Hindlimb muscle (tissue), 1 donor: ENCODE measurements at regions not wholly inside any gene's neighbourhood (a gene's known extent, or its start where the extent isn't known, plus 50 kb on each side); places are given as distances from the start of the nearest gene placed in this dataset.
"Not testable (repeated sequence)": the region's sequence is repeated elsewhere in the genome, so short reads cannot be mapped to it uniquely, and the experiment has no call there.

Experiments
- DNase-seq: peaks from one replicate; pipeline ENCODE4 v3.0.0-alpha.2; 2013

DNA sequence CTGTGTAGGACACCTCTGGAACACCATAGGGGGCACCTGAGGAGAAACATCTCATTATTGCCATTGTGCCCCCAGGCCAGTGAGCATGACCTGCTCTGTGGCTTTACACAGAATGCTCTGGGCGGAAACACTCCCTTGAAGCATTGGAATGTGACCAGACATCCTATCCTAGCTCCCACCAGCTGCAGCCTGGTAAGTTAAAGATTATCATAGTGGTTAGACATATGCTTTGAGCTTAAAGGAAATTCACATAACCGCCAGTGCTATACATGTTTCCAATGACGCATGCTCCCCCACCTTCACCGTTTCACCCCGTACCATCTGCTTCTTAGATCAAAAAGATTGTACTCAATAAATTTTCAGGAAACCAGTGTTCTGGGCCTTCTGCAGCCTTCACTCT, 217.7 kb upstream of the CENPE start:
- no peak for DNase-seq

DNA sequence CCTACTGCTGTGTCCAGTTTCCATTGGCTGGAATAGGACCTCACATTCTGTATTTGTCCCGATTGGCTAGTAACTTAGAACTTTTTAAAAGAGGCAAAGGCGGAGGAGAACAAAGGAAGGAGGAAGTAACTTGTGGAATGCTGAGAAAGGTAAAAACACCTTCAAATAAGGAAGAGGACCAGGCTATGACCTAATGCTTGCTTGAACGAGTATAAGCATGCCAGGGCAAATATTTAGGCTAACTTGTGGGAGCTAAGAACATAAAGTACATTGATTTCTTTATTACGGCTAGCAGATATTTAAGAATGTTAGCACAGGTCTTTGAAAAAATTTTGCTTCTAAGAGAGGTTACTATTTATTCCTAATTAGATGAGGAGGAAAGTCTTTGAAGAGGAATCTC, 214.5 kb upstream of the CENPE start:
- not testable (repeated sequence) for DNase-seq

DNA sequence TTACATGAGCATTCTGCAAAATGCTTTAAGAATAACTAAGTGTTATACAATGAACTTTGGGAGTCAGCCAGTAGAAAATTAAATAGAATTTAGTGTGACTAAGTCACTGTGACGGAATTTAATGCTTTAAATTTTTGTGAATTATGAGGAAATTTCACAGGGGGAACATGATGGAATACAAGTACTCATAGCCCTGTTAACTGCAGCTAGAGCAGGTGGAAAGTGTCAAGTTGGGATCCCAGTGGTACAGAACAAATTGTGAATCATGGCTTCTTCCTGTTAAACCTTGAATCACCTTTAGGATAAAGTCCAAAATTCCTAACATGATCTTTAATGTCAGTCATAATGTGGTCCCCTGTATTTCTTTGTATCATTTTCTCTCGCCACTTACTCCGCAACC, 212.2 kb upstream of the CENPE start:
- peak; percentile 8 for DNase-seq

DNA sequence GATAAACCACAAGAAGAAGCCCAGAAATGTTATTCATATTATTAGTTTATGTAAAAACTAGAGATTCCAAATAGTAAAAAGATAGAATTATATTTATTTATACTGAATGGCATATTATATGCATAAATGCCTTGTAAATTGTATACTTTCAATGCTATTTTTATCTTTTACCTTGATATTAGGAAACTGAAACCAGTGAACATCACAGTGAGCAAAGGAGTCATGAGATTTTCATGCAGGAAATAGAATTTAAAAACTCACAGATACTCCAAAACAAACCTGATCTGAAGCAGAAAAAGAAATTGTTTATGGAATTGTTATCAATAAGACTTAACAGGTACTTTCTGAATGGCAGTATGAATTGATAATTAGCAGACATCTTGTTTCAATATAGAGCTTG, 207.3 kb upstream of the CENPE start:
- no peak for DNase-seq

DNA sequence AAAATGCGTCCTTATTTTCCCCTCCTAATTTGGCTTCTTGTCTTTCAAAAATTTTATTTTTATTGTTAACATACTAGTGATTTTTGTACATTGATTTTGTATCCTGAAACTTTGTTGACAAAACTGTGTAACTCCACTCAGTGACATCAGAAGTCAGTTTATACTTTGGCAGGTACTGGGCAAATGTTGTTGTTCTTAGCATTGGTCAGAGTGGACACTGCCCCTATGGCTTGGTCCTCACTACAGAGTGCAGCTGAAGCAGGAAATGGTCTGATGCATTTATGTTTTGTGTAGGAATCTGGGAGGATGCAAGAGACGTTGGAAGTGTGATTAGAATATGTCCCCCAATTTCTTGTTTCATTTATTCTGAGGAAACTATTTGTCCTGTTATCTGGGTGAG, 205.5 kb upstream of the CENPE start:
- DNase-seq, result no peak

DNA sequence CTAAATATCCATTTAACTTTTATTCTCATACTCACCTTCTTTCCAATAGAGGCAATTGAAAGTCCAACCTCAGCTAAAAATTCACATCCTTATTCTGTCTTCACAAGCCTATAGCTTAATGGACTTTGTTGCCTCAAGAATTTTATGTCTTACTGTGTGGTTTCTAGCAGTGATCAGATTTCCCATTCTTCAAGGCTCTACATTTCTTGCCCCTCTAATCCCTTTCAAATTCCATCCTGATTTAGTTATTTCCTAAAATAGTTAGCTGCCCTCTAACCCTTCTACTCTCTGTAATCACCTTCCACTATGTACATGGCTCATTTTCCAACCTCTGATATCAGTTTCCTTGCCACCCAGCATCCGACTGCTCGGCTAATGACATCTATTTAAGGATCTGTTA, 204.1 kb upstream of the CENPE start:
- no peak for DNase-seq

DNA sequence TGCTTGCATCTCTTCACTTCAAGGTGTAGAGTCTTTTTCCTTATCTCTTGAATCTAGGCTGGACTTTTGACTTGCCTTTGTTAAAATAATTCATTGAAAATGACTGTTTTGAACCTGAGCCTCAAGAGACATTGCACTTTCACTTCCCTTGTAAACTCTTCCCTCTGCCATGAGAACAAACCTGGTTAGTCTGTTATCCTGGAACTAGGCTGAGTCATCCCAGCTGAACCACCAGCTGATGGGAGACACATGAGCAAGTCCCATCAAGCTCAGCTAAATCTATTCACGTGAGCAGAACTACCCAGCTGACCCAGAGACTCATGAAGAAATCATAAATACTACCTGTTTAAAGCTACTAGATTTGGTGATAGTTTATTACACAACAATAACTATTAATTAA, 202.3 kb upstream of the CENPE start:
- no peak for DNase-seq

DNA sequence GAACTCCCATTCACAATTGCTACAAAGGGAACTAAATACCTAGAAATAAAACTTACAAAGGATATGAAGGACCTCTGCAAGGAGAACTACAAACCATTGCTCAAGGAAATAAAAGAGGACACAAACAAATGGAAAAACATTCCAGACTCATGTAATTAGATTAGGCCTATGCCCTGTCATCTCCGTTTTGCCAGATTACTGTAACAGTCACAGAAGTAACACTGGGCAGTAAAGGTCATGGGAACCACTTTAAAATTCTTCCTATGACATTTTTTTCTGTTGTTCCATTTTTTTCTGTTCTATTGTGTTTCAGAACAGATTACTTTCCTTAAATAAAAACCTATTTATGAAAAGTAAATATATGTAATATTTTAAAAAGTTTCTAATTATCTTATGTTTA, 199.4 kb upstream of the CENPE start:
- DNase-seq, result no peak

DNA sequence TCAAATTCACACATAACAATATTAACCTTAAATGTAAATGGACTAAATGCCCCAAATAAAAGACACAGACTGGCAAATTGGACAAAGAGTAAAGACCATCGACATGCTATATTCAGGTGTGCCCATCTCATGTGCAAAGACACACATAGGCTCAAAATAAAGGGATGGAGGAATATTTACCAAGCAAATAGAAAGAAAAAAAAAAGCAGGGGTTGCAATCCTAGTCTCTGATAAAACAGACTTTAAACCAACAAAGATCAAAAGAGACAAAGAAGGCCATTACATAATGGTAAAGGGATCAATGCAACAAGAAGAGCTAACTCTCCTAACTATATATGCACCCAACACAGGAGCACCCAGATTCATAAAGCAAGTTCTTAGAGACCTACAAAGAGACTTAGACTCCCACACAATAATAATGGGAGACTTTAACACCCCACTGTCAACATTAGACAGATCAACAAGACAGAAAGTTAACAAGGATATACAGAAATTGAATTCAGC, 189.4 kb upstream of the CENPE start:
- DNase-seq, result not testable (repeated sequence)

DNA sequence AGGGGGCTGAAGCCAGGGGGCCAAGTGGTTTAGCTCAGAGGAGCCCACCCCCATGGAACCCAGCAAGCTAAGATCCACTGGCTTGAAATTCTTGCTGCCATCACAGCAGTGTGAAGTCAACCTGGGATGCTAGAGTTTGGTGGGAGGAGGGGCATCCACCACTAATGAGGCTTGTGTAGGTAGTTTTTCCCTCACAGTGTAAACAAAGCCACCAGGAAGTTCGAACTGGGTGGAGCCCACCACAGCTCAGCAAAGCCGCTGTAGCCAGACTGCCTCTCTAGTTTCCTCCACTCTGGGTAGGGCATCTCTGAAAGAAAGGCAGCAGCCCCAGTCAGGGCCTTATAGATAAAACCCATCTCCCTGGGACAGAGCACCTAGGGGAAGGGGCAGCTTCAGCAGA, 187.4 kb upstream of the CENPE start:
- DNase-seq, result not testable (repeated sequence)

DNA sequence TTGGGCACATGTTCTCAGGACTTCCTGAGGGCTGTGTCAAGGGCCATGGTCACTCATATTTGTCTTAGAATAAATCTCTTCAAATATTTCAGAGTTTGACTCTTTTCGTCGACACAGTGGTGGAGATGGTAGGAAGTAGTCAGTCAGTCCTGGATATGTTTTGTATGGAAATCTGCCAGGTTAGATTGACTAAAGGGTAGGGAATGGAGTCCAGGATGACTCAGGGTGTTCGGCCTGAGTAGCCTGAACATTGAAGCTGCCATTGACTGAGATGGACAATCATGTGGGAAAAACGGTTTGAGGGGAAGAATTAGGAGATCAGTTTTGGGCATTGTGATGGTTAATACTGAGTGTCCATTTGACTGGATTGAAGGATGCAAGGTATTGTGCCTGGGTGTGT, 177.1 kb upstream of the CENPE start:
- no peak for DNase-seq

DNA sequence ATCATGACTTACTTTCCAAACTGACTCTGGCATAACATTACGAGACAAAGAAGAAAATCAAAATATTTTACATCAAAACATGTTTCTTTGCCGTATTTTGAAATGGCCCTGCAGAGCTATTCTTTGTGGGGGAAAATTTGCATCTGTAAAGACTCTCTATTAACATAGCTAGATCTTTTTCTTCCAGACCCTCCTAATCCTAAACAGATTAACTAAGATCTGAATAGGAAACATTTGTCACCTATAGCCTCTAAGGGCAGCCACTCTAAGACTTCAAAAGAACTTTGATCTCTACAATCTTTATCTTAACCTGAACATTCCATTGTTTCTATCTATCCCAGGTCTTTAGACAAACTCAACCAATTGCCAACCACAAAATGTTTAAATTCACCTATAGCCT, 176.6 kb upstream of the CENPE start:
- DNase-seq, result no peak

DNA sequence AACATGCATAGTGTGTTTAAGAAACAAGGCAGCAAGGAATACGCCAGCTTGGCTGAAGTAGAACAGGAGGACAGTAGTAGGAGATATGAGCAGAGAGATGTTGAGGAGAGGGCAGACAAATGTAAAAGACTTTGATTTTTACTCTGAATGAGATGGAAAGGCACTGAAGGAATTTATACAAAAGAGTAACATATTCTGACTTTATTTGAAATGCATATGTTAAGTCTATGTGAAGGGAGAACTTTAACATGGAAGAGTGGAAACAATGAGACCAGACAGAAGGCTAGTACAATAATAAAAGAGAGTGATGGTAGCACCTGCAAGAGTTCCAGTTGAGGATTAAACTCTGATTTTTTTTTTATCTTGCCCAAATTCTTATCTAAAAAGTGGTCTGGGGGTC, 176.2 kb upstream of the CENPE start:
- no peak for DNase-seq

DNA sequence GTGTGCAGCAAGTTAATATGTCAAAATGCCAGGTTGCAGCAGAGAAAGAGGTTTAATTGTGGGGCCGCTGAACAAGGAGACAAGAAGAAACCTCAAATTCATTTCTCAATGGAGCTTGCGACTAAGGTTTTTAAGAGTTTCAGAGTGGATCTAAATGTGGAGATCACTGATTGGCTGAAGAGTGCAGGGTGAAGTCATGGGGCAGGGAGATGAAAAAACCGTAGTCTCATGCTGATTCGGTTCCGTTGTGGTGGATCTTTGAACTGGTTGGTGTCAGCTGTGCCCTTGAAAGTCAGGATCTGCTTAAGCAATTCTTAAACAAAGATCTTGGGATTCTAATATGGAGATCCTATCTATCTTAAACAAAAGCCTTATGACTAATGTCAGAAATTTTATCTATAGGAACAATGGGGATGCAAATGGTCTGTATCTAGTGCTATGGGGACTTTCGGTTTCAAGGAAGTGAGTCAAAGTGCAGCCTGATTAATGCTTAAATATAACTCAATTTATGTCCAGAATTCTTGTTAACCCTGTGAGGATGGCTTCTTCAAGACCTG, 173.9 kb upstream of the CENPE start:
- no peak for DNase-seq

DNA sequence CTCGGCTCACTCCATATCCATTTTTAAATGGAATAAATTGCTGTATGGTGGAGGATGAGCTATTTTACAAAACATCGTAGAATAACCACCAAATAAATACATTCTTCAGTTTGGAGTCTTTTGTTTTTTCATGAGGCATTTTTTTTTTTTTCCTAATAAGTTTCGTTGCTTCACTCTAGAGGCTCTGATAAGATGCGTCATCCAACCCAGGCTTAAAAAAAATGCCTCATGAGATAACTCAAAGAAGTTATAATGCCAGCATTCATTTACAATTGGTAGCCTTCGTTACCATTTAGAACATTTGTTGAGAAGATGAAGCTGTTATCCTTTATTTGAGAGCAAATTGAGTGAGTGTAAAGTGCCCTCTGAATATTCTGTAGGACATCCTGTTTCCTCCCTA, 172.2 kb upstream of the CENPE start:
- DNase-seq, result no peak

DNA sequence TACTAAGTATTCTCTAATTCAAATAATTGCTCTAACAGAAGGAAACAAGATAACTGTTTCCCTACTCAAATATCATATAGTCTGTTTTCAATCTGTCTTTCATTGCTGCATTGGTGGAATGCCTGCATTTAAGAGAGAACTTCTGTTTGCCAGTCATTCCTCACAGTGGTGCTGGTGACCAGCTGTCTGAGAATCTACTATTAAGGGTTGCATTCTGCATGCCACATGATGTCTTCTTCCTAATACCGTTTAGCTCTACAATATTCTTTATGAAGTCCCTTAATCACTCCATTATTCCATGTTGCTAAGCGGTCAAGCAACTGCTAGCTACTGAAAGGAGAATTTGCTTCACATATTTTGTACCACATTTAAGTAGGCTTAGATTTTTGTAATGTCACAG, 167.1 kb upstream of the CENPE start:
- no peak for DNase-seq

DNA sequence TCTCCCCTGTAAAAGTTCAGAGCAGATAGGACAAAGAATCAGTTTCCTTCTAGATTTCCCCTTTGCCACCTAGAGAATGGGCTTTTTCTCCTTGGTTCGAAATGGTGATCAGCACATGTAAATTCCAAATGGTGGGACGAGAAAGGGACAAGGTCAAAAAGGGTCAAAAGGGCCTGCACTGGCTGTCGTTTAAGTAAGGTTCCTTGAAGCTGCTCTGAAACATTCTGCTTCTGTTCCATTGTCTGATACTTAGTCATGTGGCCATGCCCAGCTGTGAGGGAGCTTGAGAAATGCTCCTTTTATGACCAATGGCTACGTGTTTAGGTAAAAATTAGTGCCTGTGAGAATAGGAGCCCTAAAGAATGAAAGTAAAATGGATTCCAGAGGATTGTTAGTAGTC, 165.9 kb upstream of the CENPE start:
- no peak for DNase-seq

DNA sequence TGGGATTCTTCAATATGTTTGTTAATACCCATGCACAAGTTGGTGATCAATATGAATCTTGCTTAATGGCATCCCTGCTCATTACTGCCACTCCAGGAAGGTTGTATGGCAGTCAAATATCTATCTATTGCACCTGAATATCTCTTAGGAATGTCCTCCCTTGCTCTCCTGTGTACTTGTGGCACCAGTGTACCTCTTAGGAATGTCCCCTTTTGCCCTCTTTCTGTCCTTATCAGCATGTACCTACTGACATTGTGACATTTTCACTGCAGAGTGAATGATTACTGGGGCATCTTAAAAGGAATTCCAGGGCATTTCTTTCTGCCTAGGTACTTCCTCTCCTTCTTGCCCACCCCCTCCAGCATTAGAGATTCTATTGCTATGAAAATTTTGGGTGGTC, 163.8 kb upstream of the CENPE start:
- DNase-seq, result no peak

DNA sequence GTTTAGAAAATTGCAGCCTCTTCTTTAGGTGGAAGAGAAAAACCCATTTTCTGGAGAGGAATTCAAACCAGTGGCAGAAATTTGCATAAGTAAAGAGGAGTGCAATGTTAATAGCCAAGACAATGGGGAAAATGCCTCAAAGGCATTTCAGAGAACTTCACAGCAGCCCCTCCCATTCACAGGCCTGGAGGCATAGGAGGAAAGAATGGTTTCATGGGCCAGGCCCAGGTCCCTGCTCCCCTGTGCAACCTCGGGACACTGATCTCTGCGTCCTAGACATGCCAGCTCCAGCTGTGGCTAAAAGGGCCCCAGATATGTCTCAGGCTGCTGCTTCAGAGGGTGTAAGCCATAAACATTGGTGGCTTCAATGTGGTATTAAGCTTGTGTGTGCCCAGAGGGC, 161.8 kb upstream of the CENPE start:
- DNase-seq, result no peak

DNA sequence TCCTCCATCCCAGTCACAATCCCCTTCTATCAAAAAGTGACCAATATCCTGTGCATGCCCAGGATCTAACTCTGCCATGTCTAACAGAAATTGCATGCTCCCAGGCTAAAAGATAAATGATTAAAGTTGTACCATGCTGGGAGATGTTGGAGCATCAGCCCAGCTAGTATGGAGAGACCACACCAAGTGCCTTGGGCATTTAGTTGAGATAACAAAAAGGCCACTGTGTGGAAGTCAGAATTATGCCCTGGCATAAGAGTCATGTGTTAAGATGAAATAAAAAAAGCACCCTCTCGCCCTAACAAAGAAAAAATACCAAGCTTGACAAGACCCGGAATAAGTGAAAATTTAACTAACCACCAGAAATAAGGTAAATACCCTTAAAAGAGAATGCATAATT, 155.9 kb upstream of the CENPE start:
- DNase-seq, result no peak

DNA sequence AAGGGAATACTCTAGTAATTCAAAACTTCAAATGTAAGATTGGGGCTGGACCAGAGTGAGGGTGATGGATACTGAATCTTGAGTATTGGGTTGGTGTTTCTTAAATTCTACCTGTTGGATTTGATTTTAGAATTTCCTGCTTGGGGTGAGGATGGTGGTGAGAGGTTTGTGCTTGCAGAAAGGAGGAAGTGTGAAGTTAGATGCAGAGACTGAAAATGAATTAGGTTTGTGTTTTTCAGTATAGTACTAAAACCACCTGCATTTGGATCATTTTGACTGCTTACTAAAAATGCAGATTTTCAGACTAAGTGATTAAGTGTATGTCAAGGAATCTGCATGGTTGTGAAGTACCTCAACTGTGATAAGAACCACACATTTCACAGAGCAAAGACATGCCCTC, 131.5 kb upstream of the CENPE start:
- no peak for DNase-seq

DNA sequence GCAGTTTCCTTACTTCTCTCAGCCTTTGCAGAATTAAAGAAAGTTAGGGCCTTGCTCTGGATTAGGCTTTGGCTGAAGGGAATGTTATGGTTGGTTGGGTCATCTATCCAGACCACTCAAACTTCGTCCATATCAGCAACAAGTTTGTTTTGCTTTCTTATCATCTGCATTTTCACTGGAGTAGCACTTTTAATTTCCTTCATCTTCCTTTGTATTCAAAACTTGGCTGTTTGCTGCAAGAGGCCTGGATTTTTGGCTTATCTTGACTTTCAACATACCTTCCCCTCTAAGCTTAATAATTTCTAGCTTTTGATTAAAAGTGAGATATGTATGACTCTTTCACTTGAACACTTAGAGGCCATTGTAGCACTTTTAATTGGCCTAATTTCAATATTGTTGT, 126.7 kb upstream of the CENPE start:
- no peak for DNase-seq

DNA sequence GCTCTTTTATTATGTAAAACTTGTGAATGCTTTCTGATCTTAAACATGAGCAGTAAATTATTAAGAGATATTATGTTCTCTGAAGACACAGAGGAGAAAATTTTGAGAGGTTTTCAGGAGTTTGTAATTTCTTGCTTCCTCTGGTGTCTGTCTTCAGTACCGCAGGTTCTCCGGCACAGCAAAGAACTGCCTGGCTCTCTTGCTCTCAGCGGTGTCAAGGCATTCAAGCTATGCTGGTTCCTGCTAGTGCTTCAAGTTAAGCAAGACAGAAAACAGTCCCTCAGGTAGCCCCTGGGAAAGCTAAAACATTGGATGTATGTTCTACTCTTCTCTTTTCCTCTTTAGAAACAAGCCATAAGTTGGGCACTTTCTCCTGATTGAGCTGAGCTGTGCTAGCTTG, 120.2 kb upstream of the CENPE start:
- DNase-seq, result no peak

DNA sequence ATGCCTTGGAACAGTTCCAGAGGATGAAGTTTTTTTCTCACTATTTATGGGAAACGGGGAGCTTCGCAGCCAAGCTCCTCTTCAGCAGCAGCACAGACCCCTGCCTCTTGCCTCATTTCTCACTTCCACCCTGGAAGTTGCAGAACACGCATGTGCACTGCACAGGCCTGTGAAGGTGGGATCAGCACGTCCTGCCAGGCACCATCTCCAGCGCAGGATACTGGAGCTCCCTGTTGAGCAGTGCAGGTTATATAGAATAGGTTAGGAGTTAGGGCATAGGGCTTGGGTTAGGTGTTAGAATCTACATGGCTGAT, 110.1 kb upstream of the CENPE start:
- DNase-seq, result no peak

DNA sequence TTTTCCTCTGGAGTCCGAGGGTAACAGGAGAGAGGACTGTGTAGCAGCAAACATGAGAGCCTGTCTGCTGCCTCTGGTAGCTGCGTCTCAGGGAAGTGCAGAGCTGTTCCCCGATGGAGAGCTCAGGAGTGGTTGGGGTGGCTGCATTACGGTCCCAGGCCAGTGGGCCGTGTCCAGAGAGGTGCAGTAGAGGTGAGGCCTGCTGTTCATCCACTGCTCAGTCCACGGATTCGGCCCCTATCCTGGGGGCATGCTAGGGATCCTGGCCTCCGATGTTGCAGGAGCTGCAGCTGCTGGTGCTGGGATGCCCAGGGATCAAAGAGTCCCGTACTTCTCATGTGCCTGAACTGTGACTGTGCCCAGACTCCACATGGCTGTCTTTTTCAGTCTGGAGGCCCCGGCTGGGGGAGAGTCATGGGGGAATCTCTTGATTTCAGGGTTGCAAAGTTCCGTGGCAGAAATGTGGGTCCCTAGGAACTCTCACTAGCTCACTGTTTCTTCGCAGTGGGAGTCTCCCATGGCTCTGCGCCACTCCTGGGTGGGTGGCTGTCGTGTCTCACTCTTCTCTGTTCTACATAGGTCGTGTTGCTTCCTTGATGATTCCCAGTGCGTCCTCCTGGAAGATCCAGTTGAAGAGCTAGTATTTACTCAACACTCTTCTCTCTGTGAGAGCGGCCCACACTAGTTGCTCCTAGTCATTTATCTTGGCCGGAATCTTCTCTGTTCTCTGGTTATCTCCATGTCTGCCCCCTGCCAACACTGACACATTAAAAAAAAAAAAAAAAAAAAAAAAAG, 109.5 kb upstream of the CENPE start:
- DNase-seq, result no peak
